ENCODE measurements at regions not wholly inside any gene's neighbourhood (a gene's known extent, or its start where the extent isn't known, plus 50 kb on each side); places are given as distances from the start of the nearest gene placed in this dataset.

- peak overlapping the region; percentile 90 for H3K27ac Mint-ChIP-seq (ENCODE audit: unreplicated experiment)
- H3K9me3 Mint-ChIP-seq (ENCODE audit: unreplicated experiment) = no peaks in the 10 kb centered on the region
- H3K36me3 Mint-ChIP-seq (ENCODE audit: unreplicated experiment) = no peaks in the 10 kb centered on the region
- H3K27me3 Mint-ChIP-seq (ENCODE audit: unreplicated experiment) = no peaks in the 10 kb centered on the region
- TF ChIP-seq, protein P1, sequence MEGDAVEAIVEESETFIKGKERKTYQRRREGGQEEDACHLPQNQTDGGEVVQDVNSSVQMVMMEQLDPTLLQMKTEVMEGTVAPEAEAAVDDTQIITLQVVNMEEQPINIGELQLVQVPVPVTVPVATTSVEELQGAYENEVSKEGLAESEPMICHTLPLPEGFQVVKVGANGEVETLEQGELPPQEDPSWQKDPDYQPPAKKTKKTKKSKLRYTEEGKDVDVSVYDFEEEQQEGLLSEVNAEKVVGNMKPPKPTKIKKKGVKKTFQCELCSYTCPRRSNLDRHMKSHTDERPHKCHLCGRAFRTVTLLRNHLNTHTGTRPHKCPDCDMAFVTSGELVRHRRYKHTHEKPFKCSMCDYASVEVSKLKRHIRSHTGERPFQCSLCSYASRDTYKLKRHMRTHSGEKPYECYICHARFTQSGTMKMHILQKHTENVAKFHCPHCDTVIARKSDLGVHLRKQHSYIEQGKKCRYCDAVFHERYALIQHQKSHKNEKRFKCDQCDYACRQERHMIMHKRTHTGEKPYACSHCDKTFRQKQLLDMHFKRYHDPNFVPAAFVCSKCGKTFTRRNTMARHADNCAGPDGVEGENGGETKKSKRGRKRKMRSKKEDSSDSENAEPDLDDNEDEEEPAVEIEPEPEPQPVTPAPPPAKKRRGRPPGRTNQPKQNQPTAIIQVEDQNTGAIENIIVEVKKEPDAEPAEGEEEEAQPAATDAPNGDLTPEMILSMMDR (IDR thresholded peaks at IDR 0.05) = no peak
- DNase-seq (ENCODE audit: extremely low spot score, unreplicated experiment) = no peak
- H3K4me1 Mint-ChIP-seq (ENCODE audit: unreplicated experiment) = peaks cover 34% of the 10 kb centered on the region
- H3K4me3 Mint-ChIP-seq (ENCODE audit: unreplicated experiment) = peak overlapping the region; percentile 72
Observed at GRCh38 chr3:25151281-25151902, 276.7 kb upstream of the RARB start.

GRCh38 chr3:25151903-25152295 lies 276.2 kb upstream of the RARB start:
- DNase-seq (ENCODE audit: extremely low spot score, unreplicated experiment) = no peak
- H3K9me3 Mint-ChIP-seq (ENCODE audit: unreplicated experiment) = no peaks in the 10 kb centered on the region
- H3K36me3 Mint-ChIP-seq (ENCODE audit: unreplicated experiment) = no peaks in the 10 kb centered on the region
- TF ChIP-seq, protein P1 (IDR thresholded peaks at IDR 0.05) = no peak
- H3K4me1 Mint-ChIP-seq (ENCODE audit: unreplicated experiment) = peaks cover 39% of the 10 kb centered on the region
- H3K4me3 Mint-ChIP-seq (ENCODE audit: unreplicated experiment) = peak overlapping the region; percentile 72
- H3K27me3 Mint-ChIP-seq (ENCODE audit: unreplicated experiment) = no peaks in the 10 kb centered on the region
- peak overlapping the region; percentile 90 for H3K27ac Mint-ChIP-seq (ENCODE audit: unreplicated experiment)

GRCh38 chr3:25153136-25153535 lies 274.9 kb upstream of the RARB start:
- DNase-seq (ENCODE audit: extremely low spot score, unreplicated experiment) = no peak
- TF ChIP-seq, protein P1 (IDR thresholded peaks at IDR 0.05) = no peak
- peaks cover 47% of the 10 kb centered on the region for H3K4me1 Mint-ChIP-seq (ENCODE audit: unreplicated experiment)
- no peaks in the 10 kb centered on the region for H3K27me3 Mint-ChIP-seq (ENCODE audit: unreplicated experiment)
- H3K36me3 Mint-ChIP-seq (ENCODE audit: unreplicated experiment) = no peaks in the 10 kb centered on the region
- no peak overlapping the region for H3K4me3 Mint-ChIP-seq (ENCODE audit: unreplicated experiment)
- no peaks in the 10 kb centered on the region for H3K9me3 Mint-ChIP-seq (ENCODE audit: unreplicated experiment)
- no peak overlapping the region for H3K27ac Mint-ChIP-seq (ENCODE audit: unreplicated experiment)

GRCh38 chr3:25153561-25153960 lies 274.5 kb upstream of the RARB start:
- DNase-seq (ENCODE audit: extremely low spot score, unreplicated experiment) = no peak
- Mint-ChIP-seq H3K4me1 (ENCODE audit: unreplicated experiment) (peaks cover 47% of the 10 kb centered on the region), H3K36me3 (ENCODE audit: unreplicated experiment) (no peaks in the 10 kb centered on the region), H3K27ac (ENCODE audit: unreplicated experiment) (no peak overlapping the region), H3K27me3 (ENCODE audit: unreplicated experiment) (no peaks in the 10 kb centered on the region), H3K4me3 (ENCODE audit: unreplicated experiment) (no peak overlapping the region), H3K9me3 (ENCODE audit: unreplicated experiment) (no peaks in the 10 kb centered on the region)
- TF ChIP-seq, protein P1 (IDR thresholded peaks at IDR 0.05) = no peak

DNA sequence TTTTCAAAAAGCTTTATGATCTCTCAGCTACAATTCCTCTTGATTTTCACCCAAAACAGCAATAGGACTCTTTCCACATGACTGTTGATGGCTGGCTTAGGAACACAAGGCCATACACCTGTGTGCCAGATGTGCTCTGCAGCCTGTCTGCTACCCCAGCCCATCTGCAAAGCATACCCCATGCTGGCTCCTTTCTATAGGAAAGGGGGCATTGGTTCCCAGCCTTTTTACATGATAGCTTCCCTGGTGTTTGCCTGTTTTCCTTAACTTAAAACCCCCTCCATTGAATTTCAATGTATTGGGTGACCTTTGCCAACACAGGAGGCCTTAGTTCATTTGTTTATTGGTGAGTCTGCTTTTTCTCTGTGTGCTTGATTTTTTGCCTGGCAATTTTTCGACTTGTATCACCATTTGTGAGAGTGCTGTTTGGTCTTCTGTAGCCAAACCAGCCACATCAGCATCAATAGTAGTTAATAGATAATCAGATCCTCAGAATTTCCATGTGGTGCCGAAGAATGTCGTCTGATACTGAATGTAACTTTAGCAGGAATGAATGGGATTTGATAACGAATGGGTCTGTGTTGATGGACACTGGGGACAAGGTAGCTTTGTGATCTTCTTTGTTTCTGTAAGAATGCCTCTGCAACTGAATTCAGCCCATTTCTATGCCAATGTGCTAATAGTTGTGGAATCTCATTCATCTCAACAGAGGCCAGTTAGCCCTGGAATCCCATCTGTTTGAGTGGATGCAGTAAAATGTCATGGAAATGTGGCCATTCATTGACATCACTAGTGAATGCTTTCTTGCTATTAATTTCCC lies 272.2 kb upstream of the RARB start:
- Mint-ChIP-seq H3K27ac (ENCODE audit: unreplicated experiment) (peak overlapping the region; percentile 84), H3K27me3 (ENCODE audit: unreplicated experiment) (no peaks in the 10 kb centered on the region), H3K4me1 (ENCODE audit: unreplicated experiment) (peaks cover 54% of the 10 kb centered on the region), H3K4me3 (ENCODE audit: unreplicated experiment) (no peak overlapping the region), H3K9me3 (ENCODE audit: unreplicated experiment) (no peaks in the 10 kb centered on the region), H3K36me3 (ENCODE audit: unreplicated experiment) (no peaks in the 10 kb centered on the region)
- no peak for DNase-seq (ENCODE audit: extremely low spot score, unreplicated experiment)
- TF ChIP-seq, protein P1 (IDR thresholded peaks at IDR 0.05) = no peak

Data from osteocyte (in vitro differentiated cells).